Retinal pigment epithelial cell (primary cell): ENCODE measurements at regions not wholly inside any gene's neighbourhood (a gene's known extent, or its start where the extent isn't known, plus 50 kb on each side); places are given as distances from the start of the nearest gene placed in this dataset.

Experiments used
- DNase-seq: peaks from one replicate; pipeline ENCODE4 v3.0.0-alpha.2; 2010; ENCODE audit warnings: low read depth
- H3K4me3 ChIP-seq: 2 replicates; pipeline ENCODE4 v1.5.1; 2011; ENCODE audit warnings: mild to moderate bottlenecking, low read length, control low read depth, moderate library complexity
- TF ChIP-seq, protein P1 (sequence below): conservative IDR thresholded peaks from 2 replicates; pipeline ENCODE4 v1.5.1; 2011; ENCODE audit warnings: low read depth, low read length, control low read depth, inconsistent platforms

DNA sequence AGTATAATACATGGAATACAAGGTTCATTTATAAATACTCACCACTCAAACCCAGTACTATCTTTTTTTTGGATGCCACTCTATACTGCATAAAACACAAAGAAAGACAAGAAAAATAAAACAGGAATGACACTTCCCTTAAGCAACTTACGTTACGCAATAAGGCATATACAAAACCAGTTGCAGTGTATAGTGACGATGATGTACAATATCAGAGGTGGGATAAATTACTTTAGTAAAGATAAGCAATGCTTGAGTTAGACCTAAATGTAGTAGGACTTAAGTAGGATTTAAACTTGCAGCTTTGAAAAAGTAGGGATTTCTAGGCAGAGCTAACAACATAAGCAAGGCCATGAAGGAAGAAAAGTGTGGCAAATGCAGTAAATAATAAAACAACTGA is 374.9 kb downstream of the SPRY2 start:
- DNase-seq: no peak
- TF ChIP-seq, protein P1, sequence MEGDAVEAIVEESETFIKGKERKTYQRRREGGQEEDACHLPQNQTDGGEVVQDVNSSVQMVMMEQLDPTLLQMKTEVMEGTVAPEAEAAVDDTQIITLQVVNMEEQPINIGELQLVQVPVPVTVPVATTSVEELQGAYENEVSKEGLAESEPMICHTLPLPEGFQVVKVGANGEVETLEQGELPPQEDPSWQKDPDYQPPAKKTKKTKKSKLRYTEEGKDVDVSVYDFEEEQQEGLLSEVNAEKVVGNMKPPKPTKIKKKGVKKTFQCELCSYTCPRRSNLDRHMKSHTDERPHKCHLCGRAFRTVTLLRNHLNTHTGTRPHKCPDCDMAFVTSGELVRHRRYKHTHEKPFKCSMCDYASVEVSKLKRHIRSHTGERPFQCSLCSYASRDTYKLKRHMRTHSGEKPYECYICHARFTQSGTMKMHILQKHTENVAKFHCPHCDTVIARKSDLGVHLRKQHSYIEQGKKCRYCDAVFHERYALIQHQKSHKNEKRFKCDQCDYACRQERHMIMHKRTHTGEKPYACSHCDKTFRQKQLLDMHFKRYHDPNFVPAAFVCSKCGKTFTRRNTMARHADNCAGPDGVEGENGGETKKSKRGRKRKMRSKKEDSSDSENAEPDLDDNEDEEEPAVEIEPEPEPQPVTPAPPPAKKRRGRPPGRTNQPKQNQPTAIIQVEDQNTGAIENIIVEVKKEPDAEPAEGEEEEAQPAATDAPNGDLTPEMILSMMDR: no peak
- H3K4me3 ChIP-seq: no peak overlapping the region

DNA sequence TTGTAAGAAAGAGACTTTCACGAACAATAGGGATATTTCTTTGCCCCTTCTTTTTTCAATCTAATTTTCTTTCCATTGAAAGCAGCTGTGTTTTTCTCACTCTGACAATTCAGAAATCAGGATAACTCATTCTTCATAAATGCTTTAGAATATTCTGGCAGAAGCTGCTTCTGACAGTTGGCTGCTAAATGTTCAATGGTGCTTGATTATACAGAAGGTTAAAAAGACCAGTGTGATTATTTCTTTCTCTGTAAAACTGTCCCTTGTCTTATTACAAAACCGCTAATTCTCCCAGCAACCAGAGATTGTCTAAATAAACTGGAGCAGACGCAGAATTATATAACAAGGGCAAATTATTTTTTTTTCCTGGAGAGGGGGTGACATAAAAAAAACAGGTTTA is 394.4 kb downstream of the SPRY2 start:
- no peak for DNase-seq
- TF ChIP-seq, protein P1: no peak
- H3K4me3 ChIP-seq: no peak overlapping the region

DNA sequence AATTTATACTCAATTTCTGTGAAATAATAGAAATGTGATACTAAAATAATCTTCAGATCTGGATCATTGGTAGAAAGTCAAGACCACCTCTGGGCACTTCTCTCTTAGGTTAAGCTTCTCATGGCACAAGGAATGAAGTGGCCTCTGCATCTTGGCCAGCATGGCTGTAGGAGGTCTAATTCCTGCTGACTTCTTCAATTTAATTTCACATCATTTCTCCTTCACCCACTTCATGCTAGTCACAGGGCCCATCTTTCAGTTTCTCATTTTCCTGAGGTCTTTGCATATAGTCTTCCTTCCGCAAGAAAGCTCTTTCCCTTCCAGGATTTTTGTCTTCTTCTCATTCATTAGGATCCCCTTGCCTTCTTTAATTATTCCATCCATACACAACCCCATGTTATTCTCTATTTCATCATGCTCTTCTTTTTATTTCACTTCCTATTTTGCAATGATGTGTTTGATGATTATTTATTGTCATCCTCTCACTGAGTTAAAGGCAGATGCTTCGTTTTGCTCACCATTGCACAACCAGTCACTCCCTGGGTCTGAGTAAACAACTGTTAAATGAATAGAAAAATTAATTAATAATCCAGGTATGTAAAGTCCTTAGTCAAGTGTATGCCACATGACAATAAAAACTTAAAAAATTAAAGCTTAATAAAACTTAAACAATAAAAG is 397.4 kb downstream of the SPRY2 start:
- H3K4me3 ChIP-seq: no peak overlapping the region
- no peak for DNase-seq
- TF ChIP-seq, protein P1: no peak

DNA sequence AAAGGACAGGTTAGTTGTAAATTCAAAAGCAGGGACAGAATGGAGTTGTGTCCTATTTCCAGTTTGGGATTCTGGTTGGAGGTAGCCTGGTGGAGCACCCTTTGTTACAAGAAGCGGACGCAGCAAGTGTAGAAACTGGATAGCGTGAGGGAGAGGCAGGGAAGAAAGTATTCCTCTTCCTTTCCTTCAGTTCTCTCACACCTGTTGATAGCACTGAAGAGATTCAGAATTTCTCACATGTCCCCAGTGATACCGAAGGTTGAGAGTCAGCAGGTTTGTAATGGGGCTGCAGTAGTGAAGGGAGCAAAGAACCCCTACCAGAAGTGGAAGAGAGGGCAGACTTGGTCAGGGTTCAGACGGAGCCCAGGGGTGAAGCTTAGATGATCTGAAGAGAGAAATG is 399.2 kb downstream of the SPRY2 start:
- TF ChIP-seq, protein P1: no peak
- no peak for DNase-seq
- H3K4me3 ChIP-seq: no peak overlapping the region

DNA sequence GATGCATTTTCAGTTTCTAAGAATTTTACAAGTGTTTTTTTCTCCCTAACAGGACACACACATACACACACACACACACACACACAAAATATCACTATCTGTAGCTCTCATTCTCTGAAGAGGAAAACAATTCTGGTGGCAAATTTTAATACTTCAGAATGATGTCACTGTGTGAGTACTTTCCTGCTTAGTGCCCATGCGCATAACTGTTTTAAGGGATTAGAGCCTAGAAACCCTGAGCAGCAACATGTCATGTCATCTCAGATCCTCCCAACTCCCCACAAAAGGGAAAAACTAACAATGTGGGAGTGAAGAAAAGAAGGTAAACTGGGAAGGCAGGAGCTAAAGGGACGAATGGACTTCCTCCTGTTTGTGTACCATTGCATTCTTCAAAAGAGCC is 401.2 kb downstream of the SPRY2 start:
- no peak overlapping the region for H3K4me3 ChIP-seq
- DNase-seq: peak; percentile 51

DNA sequence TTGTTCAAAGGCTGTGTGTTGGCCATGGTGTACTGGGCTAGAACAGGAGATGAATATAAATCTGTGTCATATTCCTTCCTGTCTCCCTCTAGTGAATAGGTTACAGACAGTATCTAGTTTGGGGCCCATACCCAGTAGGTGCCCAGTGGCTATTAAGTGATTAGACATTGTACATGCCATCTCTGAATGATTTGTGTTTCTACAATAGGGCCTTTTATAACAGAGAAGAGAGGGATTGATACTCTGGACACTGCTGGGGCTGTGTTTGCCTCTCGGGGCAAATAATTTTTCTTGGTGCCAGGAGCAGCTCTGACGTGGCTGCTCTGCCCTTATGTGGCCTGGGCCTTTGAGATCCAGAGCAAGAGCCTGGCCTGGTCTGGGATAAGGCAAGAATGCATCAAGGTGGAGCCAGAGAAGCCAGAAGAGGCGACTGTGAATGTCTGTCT is 403.1 kb downstream of the SPRY2 start:
- no peak for DNase-seq
- no peak overlapping the region for H3K4me3 ChIP-seq
- TF ChIP-seq, protein P1: no peak

More for the DNA sequence above, 401.2 kb downstream of the SPRY2 start:
- TF ChIP-seq, protein P1: no peak

DNA sequence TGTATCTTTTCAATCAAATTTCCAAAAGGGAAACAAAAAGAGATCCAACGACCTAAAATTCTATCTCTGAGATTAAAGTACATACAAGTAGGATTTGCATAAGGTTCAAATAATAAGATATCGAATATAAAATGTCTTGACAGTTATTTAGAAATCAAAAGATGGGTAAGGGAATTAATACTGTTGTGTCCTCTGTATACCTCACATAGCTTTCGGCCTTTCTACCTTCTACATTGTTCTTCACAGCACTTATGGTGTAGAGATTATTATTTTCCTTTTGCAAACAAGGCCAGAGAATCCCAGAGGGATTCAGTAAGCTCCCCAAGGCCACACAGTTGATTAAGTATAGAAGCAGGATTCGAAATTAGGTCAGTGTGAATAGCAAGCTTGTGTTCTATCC is 403.6 kb downstream of the SPRY2 start:
- TF ChIP-seq, protein P1: no peak
- DNase-seq: no peak
- no peak overlapping the region for H3K4me3 ChIP-seq
